GM21423 (cell line): ENCODE measurements at regions not wholly inside any gene's neighbourhood (a gene's known extent, or its start where the extent isn't known, plus 50 kb on each side); places are given as distances from the start of the nearest gene placed in this dataset.

Experiments
- ATAC-seq: cut with Tn5 transposase; IDR thresholded peaks from one replicate; pipeline ENCODE4 v1.9.1; 2021; ENCODE audit warnings: mild to moderate bottlenecking, moderate library complexity; ENCODE audit not compliant: unreplicated experiment

GRCh38 chr2:104746858-104747257 lies 107.1 kb upstream of the POU3F3 start:
- ATAC-seq = no peak

- no peak for ATAC-seq
These were observed 104.0 kb upstream of the POU3F3 start for GRCh38 chr2:104749856-104750460.

GRCh38 chr2:104752504-104752903 lies 101.4 kb upstream of the POU3F3 start:
- ATAC-seq = no peak

GRCh38 chr2:104755026-104755878 lies 98.7 kb upstream of the POU3F3 start:
- ATAC-seq = no peak

- ATAC-seq = no peak
These were observed 97.8 kb upstream of the POU3F3 start for GRCh38 chr2:104756118-104756517.

GRCh38 chr2:104757056-104757455 lies 96.9 kb upstream of the POU3F3 start:
- no peak for ATAC-seq

- ATAC-seq = no peak
These were observed 95.7 kb upstream of the POU3F3 start for GRCh38 chr2:104758199-104758620.

- ATAC-seq = no peak
These were observed 91.9 kb upstream of the POU3F3 start for GRCh38 chr2:104762031-104762430.

GRCh38 chr2:104766683-104767082 lies 87.2 kb upstream of the POU3F3 start:
- ATAC-seq = no peak

- ATAC-seq = no peak
These were observed 85.2 kb upstream of the POU3F3 start for GRCh38 chr2:104768694-104769093.

GRCh38 chr2:104769096-104769495 lies 84.8 kb upstream of the POU3F3 start:
- ATAC-seq = no peak

GRCh38 chr2:104772996-104773395 lies 80.9 kb upstream of the POU3F3 start:
- no peak for ATAC-seq

GRCh38 chr2:104774631-104775030 lies 79.3 kb upstream of the POU3F3 start:
- no peak for ATAC-seq

GRCh38 chr2:104777721-104778120 lies 76.2 kb upstream of the POU3F3 start:
- ATAC-seq = no peak

- no peak for ATAC-seq
These were observed 72.8 kb upstream of the POU3F3 start for GRCh38 chr2:104781151-104781550.

GRCh38 chr2:104784264-104784663 lies 69.7 kb upstream of the POU3F3 start:
- ATAC-seq = no peak

GRCh38 chr2:104786204-104786603 lies 67.7 kb upstream of the POU3F3 start:
- no peak for ATAC-seq

- no peak for ATAC-seq
These were observed 67.1 kb upstream of the POU3F3 start for GRCh38 chr2:104786821-104787220.

GRCh38 chr2:104787298-104788065 lies 66.4 kb upstream of the POU3F3 start:
- ATAC-seq = no peak

GRCh38 chr2:104788742-104789455 lies 65.0 kb upstream of the POU3F3 start:
- no peak for ATAC-seq
